IMR-90 (cell line): ENCODE measurements at regions not wholly inside any gene's neighbourhood (a gene's known extent, or its start where the extent isn't known, plus 50 kb on each side); places are given as distances from the start of the nearest gene placed in this dataset.

Experiments
- BHLHE40 ChIP-seq: fragments of 150-350 bp; IDR thresholded peaks from 2 replicates; pipeline ENCODE4 v1.6.1; 2016; ENCODE audit warnings: mild to moderate bottlenecking, low read depth, low read length
- CEBPB ChIP-seq: IDR thresholded peaks from 2 replicates; pipeline ENCODE4 v1.6.1; 2012; ENCODE audit warnings: low read depth, low read length, improper control_type of control experiment
- CTCF ChIP-seq: conservative IDR thresholded peaks from 2 replicates; pipeline ENCODE4 v1.5.1; 2012; ENCODE audit warnings: mild to moderate bottlenecking, low read depth, low read length, improper control_type of control experiment
- ELK1 ChIP-seq: fragments of 150-350 bp; IDR thresholded peaks from 2 replicates; pipeline ENCODE4 v1.6.1; 2016; ENCODE audit warnings: low read depth, mild to moderate bottlenecking, low read length, moderate library complexity, borderline replicate concordance
- FOS ChIP-seq: fragments of 150-350 bp; IDR thresholded peaks from 2 replicates; pipeline ENCODE4 v1.6.1; 2016; ENCODE audit warnings: low read depth, low read length
- MAFK ChIP-seq: IDR thresholded peaks from 2 replicates; pipeline ENCODE4 v1.6.1; 2012; ENCODE audit warnings: low read depth, low read length, improper control_type of control experiment
- MAZ ChIP-seq: IDR thresholded peaks from 2 replicates; pipeline ENCODE4 v1.6.1; 2012; ENCODE audit warnings: low read depth, mild to moderate bottlenecking, low read length, improper control_type of control experiment, moderate library complexity, borderline replicate concordance
- NFE2L2 ChIP-seq: fragments of 150-350 bp; IDR thresholded peaks from 2 replicates; pipeline ENCODE4 v1.6.1; 2016; ENCODE audit warnings: low read depth, mild to moderate bottlenecking, low read length
- POLR2A ChIP-seq: IDR thresholded peaks from 2 replicates; pipeline ENCODE4 v1.6.1; 2012; ENCODE audit warnings: mild to moderate bottlenecking, low read depth, low read length
- RAD21 ChIP-seq: IDR thresholded peaks from 2 replicates; pipeline ENCODE4 v1.6.1; 2012; ENCODE audit warnings: low read length, improper control_type of control experiment
- RCOR1 ChIP-seq: IDR thresholded peaks from 2 replicates; pipeline ENCODE4 v1.6.1; 2012; ENCODE audit warnings: mild to moderate bottlenecking, low read length, improper control_type of control experiment; ENCODE audit not compliant: insufficient replicate concordance
- RFX5 ChIP-seq: IDR thresholded peaks from 2 replicates; pipeline ENCODE4 v1.8.0; 2012; ENCODE audit warnings: low read depth, mild to moderate bottlenecking, low read length, moderate library complexity
- SMC3 ChIP-seq: fragments of 150-350 bp; IDR thresholded peaks from 2 replicates; pipeline ENCODE4 v1.6.1; 2016; ENCODE audit warnings: low read depth, mild to moderate bottlenecking, antibody characterized with exemption, low read length, moderate library complexity

- TF ChIP-seq BHLHE40 (no peak), CTCF (no peak), MAZ (no peak), RAD21 (no peak), POLR2A (no peak), RFX5 (no peak), MAFK (no peak), CEBPB (no peak), ELK1 (no peak), NFE2L2 (no peak), FOS (no peak), SMC3 (no peak), RCOR1 (no peak)
These were observed 153.5 kb upstream of the IRX2 start for GRCh38 chr5:2904956-2905355.
